Fibroblast of mammary gland (primary cell): ENCODE measurements at regions not wholly inside any gene's neighbourhood (a gene's known extent, or its start where the extent isn't known, plus 50 kb on each side); places are given as distances from the start of the nearest gene placed in this dataset.
"Not testable (repeated sequence)": the region's sequence is repeated elsewhere in the genome, so short reads cannot be mapped to it uniquely, and the experiment has no call there.

Source experiments
- DNase-seq: peaks from one replicate; pipeline ENCODE4 v3.0.0-alpha.2; 2010; ENCODE audit warnings: low read depth
- H3K4me3 ChIP-seq: 2 replicates; pipeline ENCODE4 v1.5.1; 2011; ENCODE audit warnings: low read depth, mild to moderate bottlenecking, low read length, moderate library complexity; ENCODE audit not compliant: control insufficient read depth
- CTCF ChIP-seq: conservative IDR thresholded peaks from 2 replicates; pipeline ENCODE4 v1.5.1; 2011; ENCODE audit warnings: low read depth, low read length, inconsistent platforms; ENCODE audit not compliant: control insufficient read depth, insufficient read depth

- H3K4me3 ChIP-seq: no peak overlapping the region
- DNase-seq: no peak
- no peak for TF ChIP-seq CTCF
Observed at GRCh38 chr16:22710326-22710725, 103.6 kb upstream of the HS3ST2 start.

- TF ChIP-seq CTCF: no peak
- DNase-seq: no peak
- no peak overlapping the region for H3K4me3 ChIP-seq
Observed at GRCh38 chr16:22711847-22712246, 102.1 kb upstream of the HS3ST2 start.

- no peak overlapping the region for H3K4me3 ChIP-seq
- TF ChIP-seq CTCF: no peak
- DNase-seq: no peak
Observed at GRCh38 chr16:22712471-22712870, 101.5 kb upstream of the HS3ST2 start.

GRCh38 chr16:22718598-22718997 is 95.4 kb upstream of the HS3ST2 start:
- not testable (repeated sequence) for DNase-seq

GRCh38 chr16:22719945-22720344 is 94.0 kb upstream of the HS3ST2 start:
- H3K4me3 ChIP-seq: no peak overlapping the region
- no peak for TF ChIP-seq CTCF
- DNase-seq: no peak

More at GRCh38 chr16:22718598-22718997, 95.4 kb upstream of the HS3ST2 start:
- not testable (repeated sequence) for H3K4me3 ChIP-seq

- no peak for TF ChIP-seq CTCF
- no peak overlapping the region for H3K4me3 ChIP-seq
- peak; percentile 65 for DNase-seq
Observed at GRCh38 chr16:22721511-22722100, 92.4 kb upstream of the HS3ST2 start.

GRCh38 chr16:22722551-22723541 is 91.1 kb upstream of the HS3ST2 start:
- H3K4me3 ChIP-seq, DNase-seq: not testable (repeated sequence)
